MG63 (cell line): ENCODE measurements at regions not wholly inside any gene's neighbourhood (a gene's known extent, or its start where the extent isn't known, plus 50 kb on each side); places are given as distances from the start of the nearest gene placed in this dataset.
"Not testable (repeated sequence)": the region's sequence is repeated elsewhere in the genome, so short reads cannot be mapped to it uniquely, and the experiment has no call there.

ENCODE experiments used
- DNase-seq: peaks from one replicate; pipeline ENCODE4 v3.0.0-alpha.2; 2020
- H3K27me3 ChIP-seq: fragments of 250-450 bp; sonication (Bioruptor Pico); 2 replicates; pipeline ENCODE4 v1.5.1; 2020; ENCODE audit warnings: mild to moderate bottlenecking, moderate library complexity
- H3K36me3 ChIP-seq: fragments of 250-450 bp; sonication (Bioruptor Pico); 2 replicates; pipeline ENCODE4 v1.5.1; 2020; ENCODE audit warnings: mild to moderate bottlenecking, moderate library complexity
- H3K4me3 ChIP-seq: fragments of 250-450 bp; sonication (Bioruptor Pico); 2 replicates; pipeline ENCODE4 v1.5.1; 2020; ENCODE audit warnings: mild to moderate bottlenecking, moderate library complexity
- H3K9me3 ChIP-seq: fragments of 250-450 bp; sonication (Bioruptor Pico); 2 replicates; pipeline ENCODE4 v1.5.1; 2020; ENCODE audit warnings: mild to moderate bottlenecking, moderate library complexity

DNA sequence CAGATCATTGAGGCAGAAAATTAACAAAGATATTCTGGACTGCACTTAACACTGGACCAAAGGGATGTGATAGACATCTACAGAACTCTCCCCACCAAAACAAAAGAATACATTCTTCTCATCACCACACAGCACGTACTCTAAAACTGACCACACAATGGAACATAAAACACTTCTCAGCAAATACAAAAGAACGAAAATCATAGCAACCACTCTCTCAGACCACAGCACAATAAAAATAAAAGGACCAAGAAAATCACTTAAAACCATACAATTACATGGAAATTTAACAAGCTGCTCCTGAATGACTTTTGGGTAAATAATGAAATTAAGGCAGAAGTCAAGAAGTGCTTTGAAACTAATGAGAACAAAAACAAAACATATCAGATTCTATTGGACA, 254.0 kb upstream of the STXBP6 start:
- H3K9me3 ChIP-seq: no peaks in the 10 kb centered on the region
- H3K27me3 ChIP-seq: no peaks in the 10 kb centered on the region
- no peak overlapping the region for H3K4me3 ChIP-seq
- no peaks in the 10 kb centered on the region for H3K36me3 ChIP-seq
- no peak for DNase-seq

DNA sequence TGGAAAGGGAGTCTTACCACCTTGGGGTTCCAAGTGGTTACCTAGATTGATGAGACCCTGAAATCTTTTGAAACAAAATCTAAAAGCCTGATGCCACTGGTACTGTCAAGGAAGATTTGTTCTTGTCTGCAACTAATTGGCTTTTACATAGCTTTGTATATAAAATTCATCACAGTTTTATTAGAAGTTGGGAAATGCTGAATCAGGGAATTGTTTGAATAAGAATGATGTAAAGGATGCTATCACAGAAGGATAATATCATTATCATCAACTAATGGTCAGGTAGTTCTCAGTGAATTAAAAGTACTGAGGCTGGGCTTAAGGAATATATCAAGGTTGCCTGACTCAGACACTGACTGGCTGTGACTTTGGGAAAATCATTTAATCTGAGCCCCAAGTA, 248.3 kb upstream of the STXBP6 start:
- no peak for DNase-seq
- no peaks in the 10 kb centered on the region for H3K36me3 ChIP-seq

GRCh38 chr14:25290154-25290553, 240.2 kb upstream of the STXBP6 start:
- not testable (repeated sequence) for H3K9me3 ChIP-seq, H3K4me3 ChIP-seq

More for the DNA sequence above, 248.3 kb upstream of the STXBP6 start:
- no peak overlapping the region for H3K4me3 ChIP-seq
- H3K9me3 ChIP-seq: no peaks in the 10 kb centered on the region
- no peaks in the 10 kb centered on the region for H3K27me3 ChIP-seq

DNA sequence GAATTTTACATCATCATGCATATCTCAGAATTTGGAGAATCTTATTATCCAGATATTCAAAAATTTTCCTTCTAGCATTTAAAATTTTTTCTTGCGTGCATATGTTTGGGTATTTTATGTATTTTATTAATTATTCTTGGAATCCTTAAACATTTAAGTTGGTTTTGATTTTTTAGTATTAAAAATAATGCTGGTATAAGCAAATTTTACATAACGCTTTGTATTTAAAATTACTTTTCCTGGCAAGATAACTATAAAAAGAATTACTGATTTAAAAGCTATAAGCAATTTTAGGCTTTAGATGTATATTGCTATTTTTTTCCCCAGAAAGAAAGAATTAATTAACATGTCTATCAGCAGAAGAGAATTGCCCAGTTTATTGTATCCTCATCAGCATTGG, 224.6 kb upstream of the STXBP6 start:
- no peak for DNase-seq
- H3K9me3 ChIP-seq: no peaks in the 10 kb centered on the region
- H3K4me3 ChIP-seq: no peak overlapping the region
- no peaks in the 10 kb centered on the region for H3K36me3 ChIP-seq
- H3K27me3 ChIP-seq: no peaks in the 10 kb centered on the region

More at GRCh38 chr14:25290154-25290553, 240.2 kb upstream of the STXBP6 start:
- not testable (repeated sequence) for H3K36me3 ChIP-seq, DNase-seq, H3K27me3 ChIP-seq

DNA sequence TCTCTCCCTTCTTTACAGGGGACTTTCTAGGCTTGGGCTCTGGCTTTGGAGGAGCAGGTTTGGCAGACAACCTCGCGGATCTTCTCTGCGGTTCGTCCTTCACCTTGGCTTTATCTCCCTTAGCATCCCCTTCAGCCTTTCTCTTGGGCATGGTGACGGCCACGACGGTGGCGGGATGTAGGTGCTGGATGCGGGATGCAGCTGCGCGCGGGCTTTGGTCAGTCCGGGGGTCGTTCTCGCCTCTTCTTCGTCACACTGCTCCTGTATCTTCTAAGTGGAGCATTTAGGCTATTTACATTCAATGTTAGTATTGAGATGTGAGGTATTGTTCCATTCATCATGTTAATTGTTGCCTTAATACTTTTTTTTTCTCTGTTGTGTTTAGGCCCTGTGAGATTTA, 217.2 kb upstream of the STXBP6 start:
- no peak for DNase-seq
- Histone ChIP-seq H3K27me3 (no peaks in the 10 kb centered on the region), H3K4me3 (no peak overlapping the region), H3K36me3 (no peaks in the 10 kb centered on the region), H3K9me3 (no peaks in the 10 kb centered on the region)

DNA sequence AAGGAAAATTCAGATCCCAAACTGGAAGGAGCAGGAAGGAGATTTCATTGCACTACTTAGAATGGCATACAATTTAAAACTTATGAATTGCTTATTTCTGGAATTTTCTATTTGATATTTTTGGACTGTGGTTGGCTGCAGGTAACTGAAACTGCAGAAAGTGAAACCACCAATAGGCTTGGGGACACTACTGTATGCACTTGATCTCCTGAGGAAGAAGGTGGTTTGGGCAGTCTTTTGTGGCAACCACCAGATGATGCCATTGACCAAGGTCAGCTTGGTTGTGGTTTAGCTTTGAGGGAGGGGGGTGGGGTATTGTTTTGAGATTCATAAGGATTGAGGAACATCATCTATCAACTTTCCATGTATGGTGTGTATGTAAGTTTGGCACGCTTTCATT, 209.5 kb upstream of the STXBP6 start:
- no peaks in the 10 kb centered on the region for H3K27me3 ChIP-seq
- H3K4me3 ChIP-seq: no peak overlapping the region
- no peaks in the 10 kb centered on the region for H3K36me3 ChIP-seq
- no peak for DNase-seq
- H3K9me3 ChIP-seq: no peaks in the 10 kb centered on the region

- Histone ChIP-seq H3K27me3 (no peaks in the 10 kb centered on the region), H3K9me3 (no peaks in the 10 kb centered on the region), H3K36me3 (no peaks in the 10 kb centered on the region), H3K4me3 (no peak overlapping the region)
- DNase-seq: no peak
Observed at GRCh38 chr14:25252793-25253192, 202.8 kb upstream of the STXBP6 start.

- Histone ChIP-seq H3K4me3 (no peak overlapping the region), H3K27me3 (no peaks in the 10 kb centered on the region), H3K36me3 (no peaks in the 10 kb centered on the region), H3K9me3 (no peaks in the 10 kb centered on the region)
- DNase-seq: no peak
Observed at GRCh38 chr14:25250516-25250915, 200.6 kb upstream of the STXBP6 start.

DNA sequence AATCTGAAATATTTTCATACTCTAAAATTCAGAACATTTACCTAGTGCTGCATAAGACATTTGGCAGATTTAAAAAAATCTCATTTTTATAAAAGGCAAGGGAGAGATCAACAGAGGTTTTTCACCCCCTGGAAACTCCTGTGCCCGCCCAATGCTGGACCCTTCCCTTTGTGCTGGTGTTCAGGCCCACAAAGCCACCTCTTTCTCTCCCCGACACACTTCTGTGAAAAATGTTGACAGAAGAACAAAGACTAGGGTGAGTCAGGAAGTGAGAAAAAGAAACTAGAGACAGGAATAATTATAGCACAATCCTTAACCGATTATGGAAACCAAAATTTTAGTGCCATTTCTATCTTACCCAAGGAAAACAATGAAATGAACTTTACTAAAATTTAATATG, 197.7 kb upstream of the STXBP6 start:
- no peak for DNase-seq
- H3K9me3 ChIP-seq: no peaks in the 10 kb centered on the region
- H3K4me3 ChIP-seq: no peak overlapping the region
- no peaks in the 10 kb centered on the region for H3K36me3 ChIP-seq
- H3K27me3 ChIP-seq: no peaks in the 10 kb centered on the region

GRCh38 chr14:25246751-25247150, 196.8 kb upstream of the STXBP6 start:
- no peak for DNase-seq
- Histone ChIP-seq H3K9me3 (no peaks in the 10 kb centered on the region), H3K27me3 (no peaks in the 10 kb centered on the region), H3K36me3 (no peaks in the 10 kb centered on the region), H3K4me3 (no peak overlapping the region)

DNA sequence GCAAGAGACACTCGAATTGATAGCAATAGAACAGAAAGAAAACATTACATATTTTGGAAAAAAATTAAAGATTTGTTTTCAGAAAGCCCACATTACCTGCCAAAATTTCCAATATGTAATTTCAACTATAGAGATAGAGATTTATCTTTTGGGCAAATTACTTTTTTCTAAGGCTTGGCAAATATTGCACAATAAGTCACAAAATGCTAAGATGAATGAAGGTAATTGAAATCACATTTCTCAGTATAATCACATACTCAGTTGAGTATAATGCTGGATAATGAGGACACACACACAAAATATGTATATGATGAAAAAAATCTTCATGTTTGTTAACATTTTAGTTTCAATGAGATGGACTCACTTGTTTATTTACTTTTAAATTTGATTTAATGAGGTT, 189.2 kb upstream of the STXBP6 start:
- Histone ChIP-seq H3K4me3 (no peak overlapping the region), H3K9me3 (no peaks in the 10 kb centered on the region), H3K27me3 (no peaks in the 10 kb centered on the region), H3K36me3 (no peaks in the 10 kb centered on the region)
- DNase-seq: no peak

DNA sequence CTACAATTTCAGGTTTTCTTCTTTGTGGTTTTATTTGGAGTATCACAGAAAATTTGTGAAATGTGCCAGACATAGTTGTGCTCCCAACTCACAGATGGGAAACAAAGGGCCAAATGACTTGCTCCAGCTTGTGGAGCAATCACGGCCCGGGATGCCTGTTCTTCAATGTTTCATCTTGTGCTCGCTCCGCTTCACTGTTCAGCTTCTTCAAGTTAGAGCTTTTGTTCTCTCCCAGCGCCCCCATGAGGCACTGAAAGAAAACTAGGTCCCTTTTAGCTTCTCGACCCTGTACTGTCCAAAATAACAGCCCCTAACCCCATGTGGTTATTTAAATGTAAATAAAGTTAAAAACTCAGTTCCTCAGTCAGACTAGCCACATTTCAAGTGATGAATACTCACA, 187.9 kb upstream of the STXBP6 start:
- Histone ChIP-seq H3K9me3 (no peaks in the 10 kb centered on the region), H3K36me3 (no peaks in the 10 kb centered on the region), H3K4me3 (no peak overlapping the region), H3K27me3 (no peaks in the 10 kb centered on the region)
- DNase-seq: peak; percentile 1

DNA sequence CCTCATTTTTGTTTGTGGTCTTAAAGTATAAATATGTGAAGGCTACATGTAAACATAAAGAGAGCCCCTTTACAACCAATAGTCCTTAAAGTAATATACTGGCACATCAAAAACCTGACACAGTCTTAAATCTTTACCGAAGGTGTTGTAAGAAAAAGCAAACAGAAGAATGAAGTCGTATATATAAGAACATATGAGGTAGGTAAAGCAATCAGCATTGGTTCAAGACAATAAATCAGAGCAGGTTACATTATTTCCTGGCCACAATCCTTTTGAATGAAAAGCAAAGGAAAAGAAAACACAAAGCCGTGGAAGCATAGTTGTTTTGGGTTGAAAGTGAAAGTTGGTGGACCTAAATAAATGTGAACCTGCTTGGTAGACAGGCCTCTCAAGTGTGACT, 183.7 kb upstream of the STXBP6 start:
- no peaks in the 10 kb centered on the region for H3K9me3 ChIP-seq
- DNase-seq: no peak
- 0 out of 2 replicates have a peak overlapping the region, but pooled peaks have one; percentile 22 for H3K4me3 ChIP-seq
- H3K36me3 ChIP-seq: no peaks in the 10 kb centered on the region
- no peaks in the 10 kb centered on the region for H3K27me3 ChIP-seq

- Histone ChIP-seq H3K9me3 (no peaks in the 10 kb centered on the region), H3K27me3 (no peaks in the 10 kb centered on the region), H3K4me3 (no peak overlapping the region), H3K36me3 (no peaks in the 10 kb centered on the region)
- DNase-seq: no peak
Observed at GRCh38 chr14:25231004-25231403, 181.1 kb upstream of the STXBP6 start.

GRCh38 chr14:25226214-25226613, 176.3 kb upstream of the STXBP6 start:
- Histone ChIP-seq H3K27me3 (no peaks in the 10 kb centered on the region), H3K36me3 (no peaks in the 10 kb centered on the region), H3K9me3 (no peaks in the 10 kb centered on the region), H3K4me3 (no peak overlapping the region)
- DNase-seq: no peak

DNA sequence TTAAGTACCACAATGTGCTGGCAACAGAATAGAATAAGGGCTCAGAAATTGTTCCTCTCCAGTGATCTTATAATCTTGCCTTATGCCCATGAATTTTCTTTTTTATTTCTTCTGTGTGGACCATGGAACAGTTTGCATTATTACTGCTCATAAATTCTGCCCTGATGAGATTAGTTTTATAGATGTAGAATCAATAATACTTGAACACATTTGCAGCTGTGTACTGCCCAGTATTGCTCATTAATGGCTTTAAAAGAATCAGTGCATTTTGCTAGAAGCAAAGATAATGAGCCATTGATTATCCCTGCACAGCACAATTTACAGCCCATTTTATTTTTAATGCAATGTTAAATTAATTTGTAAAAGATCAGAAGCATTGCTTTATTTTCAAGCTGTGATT, 172.3 kb upstream of the STXBP6 start:
- no peaks in the 10 kb centered on the region for H3K27me3 ChIP-seq
- DNase-seq: no peak
- no peaks in the 10 kb centered on the region for H3K9me3 ChIP-seq

GRCh38 chr14:25220514-25220913, 170.6 kb upstream of the STXBP6 start:
- Histone ChIP-seq H3K9me3 (no peaks in the 10 kb centered on the region), H3K27me3 (no peaks in the 10 kb centered on the region), H3K36me3 (no peaks in the 10 kb centered on the region), H3K4me3 (no peak overlapping the region)
- DNase-seq: no peak

More for the DNA sequence above, 172.3 kb upstream of the STXBP6 start:
- Histone ChIP-seq H3K36me3 (no peaks in the 10 kb centered on the region), H3K4me3 (no peak overlapping the region)

GRCh38 chr14:25215607-25216006, 165.7 kb upstream of the STXBP6 start:
- Histone ChIP-seq H3K4me3 (no peak overlapping the region), H3K36me3 (no peaks in the 10 kb centered on the region), H3K9me3 (no peaks in the 10 kb centered on the region), H3K27me3 (no peaks in the 10 kb centered on the region)
- no peak for DNase-seq

GRCh38 chr14:25197885-25198284, 147.9 kb upstream of the STXBP6 start:
- DNase-seq: no peak
- no peaks in the 10 kb centered on the region for H3K36me3 ChIP-seq
- H3K9me3 ChIP-seq: no peaks in the 10 kb centered on the region
- no peaks in the 10 kb centered on the region for H3K27me3 ChIP-seq
- H3K4me3 ChIP-seq: no peak overlapping the region
